Type B pancreatic cell (in vitro differentiated cells): ENCODE measurements at regions not wholly inside any gene's neighbourhood (a gene's known extent, or its start where the extent isn't known, plus 50 kb on each side); places are given as distances from the start of the nearest gene placed in this dataset.

Experiments
- DNase-seq: peaks from one replicate; pipeline ENCODE4 v3.0.0; 2021; ENCODE audit warnings: mixed read lengths; ENCODE audit not compliant: unreplicated experiment; ENCODE audit errors: extremely low spot score
- H3K27ac Mint-ChIP-seq: 2 replicates; pipeline ENCODE4 v1.8.0; 2021; ENCODE audit warnings: mild to moderate bottlenecking, mixed read lengths
- H3K27me3 Mint-ChIP-seq: 2 replicates; pipeline ENCODE4 v1.8.0; 2021; ENCODE audit warnings: mixed read lengths
- H3K36me3 Mint-ChIP-seq: 2 replicates; pipeline ENCODE4 v1.8.0; 2021; ENCODE audit warnings: mixed read lengths
- H3K4me1 Mint-ChIP-seq: one replicate; pipeline ENCODE4 v1.8.0; 2021; ENCODE audit warnings: mixed read lengths; ENCODE audit not compliant: unreplicated experiment
- H3K4me3 Mint-ChIP-seq: 2 replicates; pipeline ENCODE4 v1.8.0; 2021; ENCODE audit warnings: mild to moderate bottlenecking, mixed read lengths
- H3K9me3 Mint-ChIP-seq: 2 replicates; pipeline ENCODE4 v1.8.0; 2021; ENCODE audit warnings: mixed read lengths
- TF ChIP-seq, protein P1 (sequence below): fragments of 200-600 bp; sonication (generic); conservative IDR thresholded peaks from 2 replicates; pipeline ENCODE4 v1.5.0; 2021; ENCODE audit warnings: antibody characterized with exemption, mild to moderate bottlenecking

DNA sequence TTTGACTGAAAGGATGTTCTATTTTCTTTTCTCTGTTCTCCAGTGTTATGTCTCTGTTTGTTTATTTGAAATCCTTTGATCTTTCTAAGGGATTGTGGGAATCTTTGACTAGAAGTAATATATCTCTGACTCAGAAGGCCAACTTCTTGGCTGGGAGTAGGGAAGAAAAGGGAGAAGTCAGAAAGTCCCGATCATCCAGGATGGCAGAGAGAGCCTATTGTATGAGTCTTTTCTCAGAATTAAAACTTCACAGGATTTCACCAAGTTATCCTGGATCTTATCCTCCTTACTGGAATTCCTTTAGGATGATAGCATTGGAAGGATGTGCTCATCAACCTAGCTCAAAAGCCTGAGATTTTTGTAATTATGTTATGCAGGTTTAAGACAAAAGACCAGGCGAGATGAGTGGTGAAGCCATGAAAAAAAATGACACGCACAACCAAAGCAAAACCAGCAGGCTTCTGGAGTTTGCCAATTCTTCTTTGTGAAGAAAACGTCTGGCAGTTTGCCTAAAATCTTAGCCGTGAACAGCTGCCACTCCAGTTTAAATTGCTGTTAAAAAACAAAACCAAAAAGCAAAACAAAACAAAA is 383.6 kb upstream of the SMIM21 start:
- DNase-seq, result no peak
- TF ChIP-seq, protein P1, sequence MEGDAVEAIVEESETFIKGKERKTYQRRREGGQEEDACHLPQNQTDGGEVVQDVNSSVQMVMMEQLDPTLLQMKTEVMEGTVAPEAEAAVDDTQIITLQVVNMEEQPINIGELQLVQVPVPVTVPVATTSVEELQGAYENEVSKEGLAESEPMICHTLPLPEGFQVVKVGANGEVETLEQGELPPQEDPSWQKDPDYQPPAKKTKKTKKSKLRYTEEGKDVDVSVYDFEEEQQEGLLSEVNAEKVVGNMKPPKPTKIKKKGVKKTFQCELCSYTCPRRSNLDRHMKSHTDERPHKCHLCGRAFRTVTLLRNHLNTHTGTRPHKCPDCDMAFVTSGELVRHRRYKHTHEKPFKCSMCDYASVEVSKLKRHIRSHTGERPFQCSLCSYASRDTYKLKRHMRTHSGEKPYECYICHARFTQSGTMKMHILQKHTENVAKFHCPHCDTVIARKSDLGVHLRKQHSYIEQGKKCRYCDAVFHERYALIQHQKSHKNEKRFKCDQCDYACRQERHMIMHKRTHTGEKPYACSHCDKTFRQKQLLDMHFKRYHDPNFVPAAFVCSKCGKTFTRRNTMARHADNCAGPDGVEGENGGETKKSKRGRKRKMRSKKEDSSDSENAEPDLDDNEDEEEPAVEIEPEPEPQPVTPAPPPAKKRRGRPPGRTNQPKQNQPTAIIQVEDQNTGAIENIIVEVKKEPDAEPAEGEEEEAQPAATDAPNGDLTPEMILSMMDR, result no peak
- no peaks in the 10 kb centered on the region for H3K9me3 Mint-ChIP-seq
- no peak overlapping the region for H3K27ac Mint-ChIP-seq
- peaks cover 11% of the 10 kb centered on the region for H3K4me1 Mint-ChIP-seq
- H3K27me3 Mint-ChIP-seq, result peaks cover 7% of the 10 kb centered on the region
- no peaks in the 10 kb centered on the region for H3K36me3 Mint-ChIP-seq
- H3K4me3 Mint-ChIP-seq, result peak overlapping the region; percentile 9

DNA sequence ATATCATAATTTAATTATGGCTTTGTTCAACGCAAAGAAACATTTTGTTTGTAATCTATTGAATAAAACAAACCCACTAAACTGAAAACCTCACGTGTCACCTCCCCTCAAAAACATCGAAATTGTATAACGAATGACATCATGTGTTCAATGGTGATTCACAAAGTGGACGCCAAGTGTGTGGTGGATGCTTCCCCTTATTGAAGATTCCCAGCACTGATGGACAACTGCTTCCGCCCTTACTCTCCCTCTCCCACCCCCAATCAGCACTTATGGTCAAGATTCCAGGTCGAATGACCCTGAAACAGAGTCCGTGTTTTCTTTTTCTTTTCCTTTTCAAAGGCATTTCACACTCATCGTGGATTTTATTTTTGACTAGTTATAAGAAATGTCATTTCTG is 383.0 kb upstream of the SMIM21 start:
- TF ChIP-seq, protein P1, result no peak
- H3K4me1 Mint-ChIP-seq, result peaks cover 12% of the 10 kb centered on the region
- no peak overlapping the region for H3K27ac Mint-ChIP-seq
- peaks cover 7% of the 10 kb centered on the region for H3K27me3 Mint-ChIP-seq
- DNase-seq, result no peak
- H3K4me3 Mint-ChIP-seq, result no peak overlapping the region
- no peaks in the 10 kb centered on the region for H3K9me3 Mint-ChIP-seq
- H3K36me3 Mint-ChIP-seq, result no peaks in the 10 kb centered on the region

DNA sequence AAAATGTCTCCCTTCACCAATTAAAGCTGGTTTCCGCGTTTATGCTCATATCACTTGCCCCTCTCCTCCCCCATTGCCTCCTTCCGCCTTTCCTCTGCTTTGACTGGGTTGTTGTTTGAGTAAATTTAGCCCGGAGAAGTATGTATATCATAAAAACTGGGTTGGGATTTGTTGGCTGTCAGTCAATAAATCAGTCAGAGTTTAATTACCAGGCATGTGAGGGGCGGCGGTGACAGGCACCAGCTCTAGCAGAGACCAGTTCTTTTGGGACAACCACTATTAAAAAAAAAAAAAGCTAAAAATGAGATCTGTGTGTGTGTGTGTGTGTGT is 382.4 kb upstream of the SMIM21 start:
- H3K36me3 Mint-ChIP-seq, result no peaks in the 10 kb centered on the region
- TF ChIP-seq, protein P1, result no peak
- H3K4me1 Mint-ChIP-seq, result peaks cover 15% of the 10 kb centered on the region
- peaks cover 7% of the 10 kb centered on the region for H3K27me3 Mint-ChIP-seq
- no peaks in the 10 kb centered on the region for H3K9me3 Mint-ChIP-seq
- DNase-seq, result no peak
- no peak overlapping the region for H3K27ac Mint-ChIP-seq
- H3K4me3 Mint-ChIP-seq, result peak overlapping the region; percentile 62

DNA sequence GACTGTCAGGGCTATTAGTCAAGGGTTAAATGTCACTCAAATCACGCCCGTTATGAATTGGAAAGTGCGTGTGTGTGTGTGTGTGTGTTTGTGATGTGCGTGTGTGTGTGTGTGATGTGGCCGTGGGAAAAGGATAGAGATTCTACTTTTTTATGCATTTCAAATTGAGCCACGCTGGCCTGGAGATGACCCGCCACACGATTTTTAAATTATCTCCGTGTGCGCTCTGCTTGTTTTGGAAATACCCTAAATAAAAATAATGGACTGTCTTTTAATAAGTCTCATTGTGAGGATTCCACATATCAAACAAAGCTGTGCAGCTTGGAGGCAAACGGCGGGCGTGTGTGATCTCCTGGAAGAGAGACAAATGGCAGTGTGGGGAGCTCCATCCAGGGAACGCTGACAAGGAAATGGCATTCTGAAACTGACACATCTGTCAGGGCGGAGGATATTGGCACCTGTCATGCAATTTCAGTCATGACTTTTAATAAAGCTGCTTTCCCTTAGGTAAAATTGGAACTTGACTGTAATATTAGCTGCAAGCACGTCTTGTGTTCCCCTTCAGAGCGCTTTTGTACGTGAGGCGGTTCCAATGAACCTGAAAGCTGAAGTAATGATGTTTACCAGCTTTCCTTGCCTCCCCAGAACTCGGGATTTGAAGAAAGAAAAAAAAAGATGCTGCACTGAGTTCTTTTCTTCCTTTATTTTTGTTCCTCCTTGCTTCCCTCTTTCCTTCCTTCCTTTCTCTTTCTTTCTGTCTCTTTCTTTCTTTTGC is 381.8 kb upstream of the SMIM21 start:
- Mint-ChIP-seq H3K9me3 (no peaks in the 10 kb centered on the region), H3K27me3 (peaks cover 7% of the 10 kb centered on the region), H3K27ac (no peak overlapping the region), H3K36me3 (no peaks in the 10 kb centered on the region), H3K4me3 (peak overlapping the region; percentile 62), H3K4me1 (peaks cover 15% of the 10 kb centered on the region)
- TF ChIP-seq, protein P1, result no peak
- no peak for DNase-seq

DNA sequence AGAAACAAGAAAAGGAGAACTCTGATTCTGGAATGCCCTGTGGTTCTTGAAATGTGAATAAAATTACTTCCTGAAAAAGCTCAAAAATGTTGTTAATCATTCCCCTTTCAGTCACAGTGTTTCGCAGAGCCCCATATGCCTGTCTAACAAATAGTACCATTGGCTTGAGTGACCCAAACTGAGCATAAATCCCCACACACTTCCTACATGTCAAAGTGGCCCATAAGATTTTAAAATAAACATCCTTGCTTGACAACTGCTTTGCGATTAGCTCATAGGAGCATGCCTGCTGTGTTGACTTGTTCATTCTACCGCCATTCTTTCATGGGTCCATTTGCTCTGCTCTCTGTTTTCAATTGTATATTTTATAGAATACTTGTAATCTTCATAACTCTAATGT is 377.8 kb upstream of the SMIM21 start:
- no peak for DNase-seq
- TF ChIP-seq, protein P1, result no peak
- Mint-ChIP-seq H3K36me3 (no peaks in the 10 kb centered on the region), H3K27me3 (peaks cover 7% of the 10 kb centered on the region), H3K9me3 (no peaks in the 10 kb centered on the region), H3K4me3 (no peak overlapping the region), H3K27ac (no peak overlapping the region), H3K4me1 (peaks cover 8% of the 10 kb centered on the region)
